Panc1 (cell line): ENCODE measurements at regions not wholly inside any gene's neighbourhood (a gene's known extent, or its start where the extent isn't known, plus 50 kb on each side); places are given as distances from the start of the nearest gene placed in this dataset.
"Not testable (repeated sequence)": the region's sequence is repeated elsewhere in the genome, so short reads cannot be mapped to it uniquely, and the experiment has no call there.

Experiments
- TF ChIP-seq, protein P1 (sequence below), 2 experiments: IDR thresholded peaks; 2 replicates each; pipeline ENCODE4 v1.6.1; 2011 to 2012; ENCODE audit warnings: low read depth in 2 of 2, control low read depth in 1 of 2, low read length in 1 of 2, mild to moderate bottlenecking in 1 of 2, moderate library complexity in 1 of 2; ENCODE audit not compliant: insufficient read depth in 1 of 2
- TF ChIP-seq, protein P2 (sequence below): fragments of 450-650 bp; IDR thresholded peaks from 2 replicates; pipeline ENCODE4 v1.5.1; 2017; ENCODE audit warnings: mild to moderate bottlenecking

GRCh38 chr2:87095804-87096203, 74.2 kb upstream of the PLGLB1 start:
- TF ChIP-seq, protein P1, sequence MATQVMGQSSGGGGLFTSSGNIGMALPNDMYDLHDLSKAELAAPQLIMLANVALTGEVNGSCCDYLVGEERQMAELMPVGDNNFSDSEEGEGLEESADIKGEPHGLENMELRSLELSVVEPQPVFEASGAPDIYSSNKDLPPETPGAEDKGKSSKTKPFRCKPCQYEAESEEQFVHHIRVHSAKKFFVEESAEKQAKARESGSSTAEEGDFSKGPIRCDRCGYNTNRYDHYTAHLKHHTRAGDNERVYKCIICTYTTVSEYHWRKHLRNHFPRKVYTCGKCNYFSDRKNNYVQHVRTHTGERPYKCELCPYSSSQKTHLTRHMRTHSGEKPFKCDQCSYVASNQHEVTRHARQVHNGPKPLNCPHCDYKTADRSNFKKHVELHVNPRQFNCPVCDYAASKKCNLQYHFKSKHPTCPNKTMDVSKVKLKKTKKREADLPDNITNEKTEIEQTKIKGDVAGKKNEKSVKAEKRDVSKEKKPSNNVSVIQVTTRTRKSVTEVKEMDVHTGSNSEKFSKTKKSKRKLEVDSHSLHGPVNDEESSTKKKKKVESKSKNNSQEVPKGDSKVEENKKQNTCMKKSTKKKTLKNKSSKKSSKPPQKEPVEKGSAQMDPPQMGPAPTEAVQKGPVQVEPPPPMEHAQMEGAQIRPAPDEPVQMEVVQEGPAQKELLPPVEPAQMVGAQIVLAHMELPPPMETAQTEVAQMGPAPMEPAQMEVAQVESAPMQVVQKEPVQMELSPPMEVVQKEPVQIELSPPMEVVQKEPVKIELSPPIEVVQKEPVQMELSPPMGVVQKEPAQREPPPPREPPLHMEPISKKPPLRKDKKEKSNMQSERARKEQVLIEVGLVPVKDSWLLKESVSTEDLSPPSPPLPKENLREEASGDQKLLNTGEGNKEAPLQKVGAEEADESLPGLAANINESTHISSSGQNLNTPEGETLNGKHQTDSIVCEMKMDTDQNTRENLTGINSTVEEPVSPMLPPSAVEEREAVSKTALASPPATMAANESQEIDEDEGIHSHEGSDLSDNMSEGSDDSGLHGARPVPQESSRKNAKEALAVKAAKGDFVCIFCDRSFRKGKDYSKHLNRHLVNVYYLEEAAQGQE (IDR thresholded peaks at IDR 0.05; ENCODE audit: insufficient read depth in 1 of 2, low read depth in 2 of 2, low read length in 1 of 2) = not testable (repeated sequence)
- TF ChIP-seq, protein P2, sequence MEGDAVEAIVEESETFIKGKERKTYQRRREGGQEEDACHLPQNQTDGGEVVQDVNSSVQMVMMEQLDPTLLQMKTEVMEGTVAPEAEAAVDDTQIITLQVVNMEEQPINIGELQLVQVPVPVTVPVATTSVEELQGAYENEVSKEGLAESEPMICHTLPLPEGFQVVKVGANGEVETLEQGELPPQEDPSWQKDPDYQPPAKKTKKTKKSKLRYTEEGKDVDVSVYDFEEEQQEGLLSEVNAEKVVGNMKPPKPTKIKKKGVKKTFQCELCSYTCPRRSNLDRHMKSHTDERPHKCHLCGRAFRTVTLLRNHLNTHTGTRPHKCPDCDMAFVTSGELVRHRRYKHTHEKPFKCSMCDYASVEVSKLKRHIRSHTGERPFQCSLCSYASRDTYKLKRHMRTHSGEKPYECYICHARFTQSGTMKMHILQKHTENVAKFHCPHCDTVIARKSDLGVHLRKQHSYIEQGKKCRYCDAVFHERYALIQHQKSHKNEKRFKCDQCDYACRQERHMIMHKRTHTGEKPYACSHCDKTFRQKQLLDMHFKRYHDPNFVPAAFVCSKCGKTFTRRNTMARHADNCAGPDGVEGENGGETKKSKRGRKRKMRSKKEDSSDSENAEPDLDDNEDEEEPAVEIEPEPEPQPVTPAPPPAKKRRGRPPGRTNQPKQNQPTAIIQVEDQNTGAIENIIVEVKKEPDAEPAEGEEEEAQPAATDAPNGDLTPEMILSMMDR = not testable (repeated sequence)
